Muscle of back (tissue), 3 donors: ENCODE measurements at regions not wholly inside any gene's neighbourhood (a gene's known extent, or its start where the extent isn't known, plus 50 kb on each side); places are given as distances from the start of the nearest gene placed in this dataset.
"Not testable (repeated sequence)": the region's sequence is repeated elsewhere in the genome, so short reads cannot be mapped to it uniquely, and the experiment has no call there.

Experiments used
- DNase-seq, 3 donors: peaks; one replicate each; pipeline versions ENCODE4 v3.0.0 to v3.0.0-alpha.2; 2013

DNA sequence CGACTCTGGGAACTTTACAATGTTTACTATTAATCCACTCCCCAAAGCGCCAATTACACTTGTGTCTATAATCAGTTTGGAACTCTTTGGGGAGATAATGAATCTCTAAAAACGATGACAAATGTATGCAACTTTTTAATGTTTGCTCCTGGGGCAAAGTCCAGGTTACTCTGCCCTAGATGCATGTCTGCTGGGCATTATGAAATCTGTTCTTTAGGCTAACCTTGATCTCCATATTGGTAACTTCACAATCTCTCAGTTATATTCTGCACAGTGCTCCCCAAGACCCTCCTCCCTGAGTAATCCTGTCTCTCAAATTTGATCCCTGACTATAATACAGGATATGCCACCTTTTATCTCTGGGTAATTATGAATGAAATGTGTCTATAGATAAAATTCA, 152.2 kb upstream of the TRPM3 start:
- no peak for DNase-seq

DNA sequence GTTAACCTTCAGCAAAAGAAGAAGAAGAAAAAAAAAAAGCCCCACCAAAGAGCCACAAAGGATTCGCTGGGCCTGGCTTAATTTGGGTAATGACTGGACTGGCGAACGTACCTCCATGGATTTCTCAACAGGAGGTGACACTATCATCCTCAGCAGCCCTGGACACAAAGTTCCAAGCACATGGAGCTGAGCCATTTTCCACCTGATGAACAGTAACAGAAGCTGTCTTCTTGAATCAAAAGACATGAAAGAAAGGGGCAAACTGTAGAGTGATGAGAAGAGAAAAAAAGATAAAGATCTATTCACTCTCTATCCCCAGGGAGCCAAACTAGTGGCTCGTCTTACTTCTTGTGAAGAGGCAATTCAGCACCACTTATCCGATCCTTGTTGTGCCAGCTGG, 150.2 kb upstream of the TRPM3 start:
- DNase-seq: no peak

DNA sequence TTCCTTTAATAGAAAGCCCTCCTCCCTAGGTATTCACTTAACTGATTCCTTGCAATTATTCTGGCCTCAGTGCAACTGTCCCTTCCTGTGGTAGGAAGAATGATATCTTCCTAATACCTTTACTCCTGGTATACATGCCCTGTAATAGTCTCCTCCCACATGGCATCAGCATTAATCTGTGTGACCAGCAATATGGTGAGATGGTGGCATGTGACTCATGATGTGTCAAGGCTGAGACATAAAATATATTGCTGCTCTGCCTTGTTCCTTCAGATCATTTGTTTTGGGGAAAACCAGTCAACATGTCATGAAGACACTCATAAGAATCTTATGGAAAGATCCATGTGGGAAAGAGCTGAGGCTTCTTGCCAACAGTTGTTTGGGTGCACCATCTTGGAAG, 149.1 kb upstream of the TRPM3 start:
- DNase-seq: no peak

DNA sequence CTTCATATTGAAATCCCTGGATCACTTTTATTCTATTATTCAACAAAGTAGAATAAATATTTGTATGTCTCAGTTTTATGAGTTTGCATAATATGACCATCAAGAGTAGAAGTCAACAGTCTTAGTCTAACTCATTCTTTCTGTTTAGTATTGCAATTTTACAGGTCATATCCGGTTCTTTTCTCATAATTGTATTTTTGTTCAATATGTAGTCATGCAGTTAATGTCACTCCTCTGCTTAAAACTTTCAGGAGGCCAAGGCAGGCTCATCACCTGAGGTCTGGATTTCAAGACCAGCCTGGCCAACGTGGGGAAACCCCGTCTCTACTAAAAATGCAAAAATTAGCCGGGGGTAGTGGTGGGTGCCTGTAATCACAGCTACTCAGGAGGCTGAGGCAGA, 148.4 kb upstream of the TRPM3 start:
- DNase-seq: no peak

DNA sequence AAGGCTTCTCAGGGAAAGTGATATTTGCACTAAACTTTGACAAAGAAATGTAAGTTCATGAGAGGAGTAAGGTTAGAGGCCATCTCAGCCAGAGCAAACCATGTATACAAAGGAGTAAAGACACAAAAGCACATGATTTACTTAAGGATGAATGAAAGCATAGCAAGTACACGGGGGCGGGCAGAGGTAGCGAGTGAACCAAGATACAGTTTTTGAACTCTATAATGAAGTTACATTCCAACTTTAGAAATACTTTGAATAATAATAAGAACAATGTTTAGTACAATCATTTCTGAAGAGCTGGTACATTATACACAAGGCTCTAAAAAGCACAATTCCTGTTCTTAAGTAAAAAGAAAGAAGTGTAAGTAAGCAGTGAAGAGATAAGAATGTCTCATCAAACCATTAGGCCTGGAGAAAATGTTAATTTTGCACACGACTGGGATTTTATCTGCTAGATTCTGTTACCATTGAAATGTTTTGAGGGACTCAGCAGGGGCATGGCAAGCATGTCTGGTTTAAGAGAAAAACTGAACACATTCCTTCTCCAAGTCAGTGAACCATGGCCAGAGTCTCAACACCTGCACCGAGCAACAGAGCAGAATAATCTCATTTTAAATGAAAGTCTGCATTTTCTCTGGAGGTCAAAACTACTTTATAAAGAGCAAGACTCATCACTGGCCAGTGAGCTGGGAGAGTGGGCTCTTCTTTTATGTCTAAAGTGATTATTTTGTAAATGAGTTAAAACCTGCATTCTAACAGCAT, 147.6 kb upstream of the TRPM3 start:
- DNase-seq: no peak

DNA sequence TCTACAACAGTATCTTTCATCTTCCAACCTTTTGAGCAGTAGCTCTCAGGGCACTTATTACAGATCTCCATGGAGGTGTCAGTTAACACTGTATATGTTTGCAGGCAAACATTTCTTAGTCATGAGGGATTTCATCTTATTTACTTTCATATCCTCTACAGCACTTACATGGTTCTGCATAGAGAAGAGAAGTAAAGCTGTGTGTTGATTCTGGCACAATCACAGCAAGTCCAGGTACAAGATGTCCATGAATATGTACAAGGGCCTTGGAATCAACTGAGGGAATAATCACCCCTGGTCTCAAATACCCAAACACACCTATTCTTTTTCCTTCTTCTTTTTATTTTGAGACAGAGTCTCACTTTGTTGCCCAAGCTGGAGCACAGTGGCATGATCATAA, 142.0 kb upstream of the TRPM3 start:
- no peak for DNase-seq

DNA sequence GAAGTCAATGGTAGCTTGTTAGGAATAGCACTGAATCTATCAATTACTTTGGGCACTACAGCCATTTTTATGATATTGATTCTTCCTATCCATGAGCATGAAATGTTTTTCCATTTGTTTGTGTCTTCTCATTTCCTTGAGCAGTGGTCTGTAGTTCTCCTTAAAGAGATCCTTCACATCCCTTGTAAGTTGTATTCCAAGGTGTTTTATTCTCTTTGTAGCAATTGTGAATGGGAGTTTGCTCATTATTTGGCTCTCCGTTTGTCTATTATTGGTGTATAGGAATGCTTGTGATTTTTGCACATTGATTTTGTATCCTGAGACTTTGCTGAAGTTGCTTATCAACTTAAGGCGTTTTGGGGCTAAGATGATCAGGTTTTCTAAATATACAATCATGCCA, 139.0 kb upstream of the TRPM3 start:
- not testable (repeated sequence) for DNase-seq

DNA sequence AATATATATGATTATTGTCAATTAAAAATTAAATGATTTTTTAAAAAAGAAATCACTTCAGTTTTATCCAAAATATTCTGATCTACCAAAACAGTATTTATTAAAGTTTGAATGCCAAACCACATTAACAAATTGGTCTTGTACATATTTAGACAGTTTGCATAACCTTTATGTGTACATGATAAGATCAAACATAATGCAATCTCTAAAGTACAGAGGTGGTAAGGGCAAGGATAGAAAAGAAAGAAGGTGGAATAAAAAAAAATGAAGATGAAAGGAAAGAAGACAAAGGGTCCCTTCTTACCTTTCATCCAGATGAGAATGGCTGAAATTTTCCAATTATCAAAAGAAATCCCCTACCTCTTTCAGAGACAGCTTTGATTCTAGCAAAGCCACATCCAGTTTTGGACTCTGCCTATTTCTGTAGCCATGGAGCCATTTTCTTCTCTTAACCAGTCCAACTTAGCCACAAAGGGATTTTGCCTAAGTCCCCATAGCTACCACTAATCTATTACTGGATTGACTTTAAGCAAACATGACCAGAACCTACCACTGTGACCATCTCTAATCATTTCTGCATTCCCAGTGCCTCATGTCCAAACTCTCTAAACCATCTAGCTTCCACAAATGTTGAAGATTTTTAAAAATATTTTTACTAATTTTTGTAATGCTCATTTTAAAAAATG, 133.3 kb upstream of the TRPM3 start:
- DNase-seq: no peak

DNA sequence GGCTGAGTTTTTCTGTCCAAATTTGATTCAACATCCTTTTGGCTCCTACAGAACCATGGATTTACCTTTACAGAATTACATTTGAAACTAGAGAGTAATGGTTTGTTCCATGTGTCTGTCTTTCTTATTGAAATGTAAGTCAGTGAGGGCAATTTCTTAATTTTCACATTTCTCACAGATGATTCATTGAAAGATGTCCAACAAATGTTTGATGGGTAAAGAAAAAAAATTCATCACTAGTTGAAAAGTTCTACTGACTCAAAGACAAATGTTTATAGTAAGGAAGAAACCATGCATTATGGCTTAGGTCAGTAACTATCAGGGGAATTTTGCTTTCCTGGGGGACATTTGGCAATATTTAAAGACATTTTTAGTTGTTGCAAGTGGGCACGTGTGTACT, 131.6 kb upstream of the TRPM3 start:
- DNase-seq: no peak

DNA sequence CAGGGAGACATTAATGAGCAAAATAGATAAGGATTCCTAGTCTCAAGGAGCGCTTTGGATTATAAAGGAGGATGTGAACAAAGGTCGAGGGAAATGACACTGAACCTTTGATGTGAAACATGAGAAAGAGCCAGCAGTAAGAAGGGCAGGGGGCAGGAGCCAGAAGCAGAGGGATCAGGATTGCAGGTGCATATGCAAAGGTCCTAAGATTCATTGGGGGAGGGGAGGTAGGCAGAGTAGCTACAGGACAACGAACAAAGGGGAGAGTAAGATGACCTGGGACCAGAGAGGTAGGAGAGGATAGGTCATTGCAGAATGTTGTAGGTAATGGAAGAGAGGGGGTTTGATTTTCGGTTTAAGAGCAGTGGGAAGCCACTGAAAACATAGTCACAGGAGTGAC, 129.2 kb upstream of the TRPM3 start:
- DNase-seq: no peak

DNA sequence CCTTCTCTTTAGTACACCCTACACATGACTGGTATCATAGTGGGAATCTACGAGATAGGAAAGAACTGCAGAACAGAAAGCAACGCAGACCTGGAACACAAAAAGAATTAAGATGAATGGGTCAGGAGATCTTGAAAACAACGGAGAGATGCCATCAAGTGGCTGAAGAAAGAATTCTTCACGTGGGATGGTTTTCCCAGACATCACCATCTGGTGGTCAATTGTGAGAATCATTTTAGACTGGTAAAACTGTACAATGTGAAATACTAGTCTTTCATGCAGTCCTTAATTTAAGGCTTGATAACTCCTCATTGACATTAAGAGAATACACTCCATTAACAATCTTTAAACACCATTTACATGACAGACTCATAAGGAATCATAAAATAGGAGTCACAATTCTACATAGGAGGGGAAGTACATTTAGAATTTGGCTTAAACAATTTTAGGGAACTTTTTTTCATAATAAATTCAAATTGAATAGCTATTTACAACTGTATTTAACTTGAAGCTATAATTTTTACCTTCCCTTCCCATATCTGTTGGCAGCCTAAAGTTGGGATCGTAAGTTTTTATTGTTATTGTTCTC, 128.4 kb upstream of the TRPM3 start:
- peak; percentile 59 to 81 (median 67) for DNase-seq

DNA sequence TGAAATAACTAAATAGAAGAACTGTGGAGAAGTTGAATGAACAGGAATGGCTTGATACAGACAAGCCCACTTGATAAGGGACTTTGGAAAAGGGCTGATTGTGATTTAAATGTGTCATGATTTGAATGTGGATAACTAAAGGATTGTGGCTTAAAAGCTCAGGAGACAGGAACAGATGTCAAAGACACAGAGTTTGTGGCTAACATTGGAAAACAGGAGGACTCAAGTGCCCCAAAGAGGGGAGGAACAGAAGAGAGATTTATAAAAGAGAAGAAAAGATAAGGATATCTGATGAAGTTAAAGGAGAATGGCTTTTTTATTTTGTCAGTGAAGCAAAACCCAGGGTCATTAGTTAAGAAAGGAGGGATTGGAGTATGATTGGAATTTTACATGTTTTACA, 124.2 kb upstream of the TRPM3 start:
- no peak for DNase-seq

DNA sequence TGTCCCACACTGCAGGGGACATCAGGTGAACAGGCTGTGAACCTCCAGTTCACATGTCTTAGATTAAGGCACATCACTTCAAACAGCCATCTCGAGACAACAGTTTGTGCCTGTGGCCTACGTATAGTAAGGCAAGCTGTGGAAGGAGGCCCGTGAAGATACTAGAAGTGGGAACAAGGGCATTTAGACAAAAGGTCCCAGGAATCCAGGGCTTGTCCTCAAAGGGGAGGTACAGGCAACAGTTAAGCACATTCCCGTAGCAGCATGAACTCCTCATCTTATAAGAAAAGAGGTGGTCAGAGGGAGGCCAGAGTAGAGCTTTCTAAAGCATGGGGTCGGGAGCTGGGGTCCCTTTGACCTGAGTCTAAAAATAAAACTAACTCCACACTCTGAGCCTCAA, 122.5 kb upstream of the TRPM3 start:
- DNase-seq: no peak

DNA sequence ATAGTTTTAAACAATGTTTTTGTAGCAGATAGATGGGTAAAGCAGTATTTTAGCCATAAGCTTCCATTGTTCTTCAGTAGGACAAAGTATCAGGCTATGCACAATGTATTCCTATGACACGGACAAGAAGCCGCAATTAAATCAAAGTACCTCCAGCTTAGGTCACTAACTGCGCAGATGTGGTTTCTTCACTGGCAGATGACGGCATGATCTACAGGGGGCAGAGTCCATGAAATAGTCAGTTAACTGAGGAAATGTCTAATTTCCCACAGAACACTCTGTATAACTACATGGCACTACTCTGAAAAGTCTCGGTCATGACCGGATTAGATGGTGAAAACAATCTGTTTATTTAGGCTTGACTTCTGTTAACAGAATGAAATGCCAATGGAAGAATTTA, 120.7 kb upstream of the TRPM3 start:
- no peak for DNase-seq

DNA sequence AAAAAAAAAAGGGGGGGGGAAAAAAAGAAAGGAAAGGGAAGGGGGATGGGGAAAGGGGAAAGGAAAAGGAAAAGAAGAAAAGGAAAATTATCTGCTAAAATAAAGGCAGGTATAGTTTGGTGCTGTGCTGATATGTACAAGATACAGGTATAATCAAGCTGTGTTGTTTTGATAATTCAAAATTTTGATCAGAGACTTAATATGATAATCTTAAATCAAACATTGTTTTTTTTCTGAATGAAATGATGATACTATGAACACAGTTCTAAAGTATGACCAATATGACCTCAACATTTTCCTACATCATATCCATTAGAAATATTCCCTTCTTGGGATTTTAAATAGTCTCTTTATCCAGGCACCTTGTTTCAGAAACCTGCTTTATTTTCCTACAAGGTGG, 115.6 kb upstream of the TRPM3 start:
- no peak for DNase-seq

DNA sequence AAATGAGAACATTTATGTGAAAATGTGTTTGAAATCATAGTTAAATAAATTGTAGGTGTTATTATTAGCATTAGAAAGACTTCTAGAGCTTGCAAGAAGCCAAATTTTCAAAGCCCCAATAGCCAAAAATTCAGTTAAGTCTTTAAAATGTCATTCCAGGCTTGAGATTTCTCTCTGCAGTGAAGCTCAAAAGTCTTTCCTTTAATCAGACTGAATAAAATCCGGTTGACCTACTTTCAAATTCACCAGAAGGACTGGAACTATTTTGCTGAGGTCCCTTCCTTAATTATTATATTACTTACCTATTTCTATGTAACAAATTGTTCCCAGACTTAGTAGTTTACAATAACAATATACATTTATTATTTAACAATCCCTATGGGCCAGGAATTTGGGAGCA, 112.2 kb upstream of the TRPM3 start:
- DNase-seq: no peak

DNA sequence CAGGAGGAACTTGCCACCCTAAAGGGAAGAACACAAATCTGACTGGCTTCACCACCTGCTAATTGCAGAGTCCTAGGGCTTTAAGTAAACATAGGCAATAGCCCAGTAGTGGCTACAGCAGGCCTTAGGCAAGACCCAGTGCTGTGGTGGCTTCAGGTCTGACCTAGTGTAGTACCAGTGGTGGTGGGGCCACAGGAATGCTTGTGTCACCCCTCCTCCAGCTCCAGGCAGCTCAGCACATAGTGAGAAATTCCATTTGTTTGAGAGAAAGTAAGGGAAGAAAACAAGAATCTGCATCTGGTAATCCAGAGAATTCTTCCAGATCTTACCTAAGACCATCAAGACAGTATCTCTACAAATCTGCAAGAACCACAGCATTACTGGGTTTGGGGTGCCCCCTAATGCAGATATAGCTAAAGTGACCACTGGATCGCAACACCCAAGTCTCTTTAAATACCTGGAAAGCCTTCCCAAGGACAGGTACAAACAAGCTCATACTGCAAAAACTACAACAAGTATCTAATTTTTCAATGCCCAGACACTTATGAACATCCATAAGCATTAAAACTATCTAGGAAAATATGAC, 102.6 kb upstream of the TRPM3 start:
- DNase-seq: peak in 1 of 3 donors; percentile 22

DNA sequence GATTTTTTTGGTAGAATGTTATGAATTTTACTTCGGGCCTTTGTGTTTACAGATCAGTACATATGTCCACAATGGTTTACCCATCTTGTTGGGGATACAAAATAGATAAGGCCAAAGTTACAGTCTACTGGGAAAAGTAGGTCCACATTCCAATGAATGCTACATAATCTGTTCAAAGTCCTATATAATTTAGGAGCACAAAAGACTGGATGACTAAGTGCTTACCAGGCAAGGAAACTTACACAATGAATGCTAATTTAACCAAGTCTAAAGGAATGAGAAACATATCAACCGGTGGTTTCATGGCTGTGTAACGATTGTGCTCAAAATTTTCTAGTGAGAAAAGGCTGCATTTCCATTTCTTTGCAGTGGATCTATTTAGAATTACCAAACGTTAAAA, 97.4 kb upstream of the TRPM3 start:
- DNase-seq: no peak

DNA sequence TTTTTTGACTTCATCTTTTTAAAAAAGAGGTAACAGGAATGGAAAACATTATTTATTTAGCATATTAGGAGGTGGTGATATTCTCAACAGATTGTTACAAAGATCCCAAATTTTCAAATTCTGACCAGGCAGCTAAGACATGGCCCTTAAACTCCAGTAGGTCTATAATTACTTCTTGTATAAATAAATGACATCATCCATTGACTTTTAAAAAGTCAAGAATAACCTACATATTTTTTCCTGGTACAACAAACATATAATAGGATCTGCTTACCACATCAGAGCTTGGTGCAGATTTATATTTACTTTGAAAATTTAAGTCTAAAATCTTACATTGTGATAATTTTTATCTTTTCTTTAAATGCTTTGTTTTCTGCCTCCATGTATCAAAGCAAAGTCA, 92.2 kb upstream of the TRPM3 start:
- DNase-seq: no peak

DNA sequence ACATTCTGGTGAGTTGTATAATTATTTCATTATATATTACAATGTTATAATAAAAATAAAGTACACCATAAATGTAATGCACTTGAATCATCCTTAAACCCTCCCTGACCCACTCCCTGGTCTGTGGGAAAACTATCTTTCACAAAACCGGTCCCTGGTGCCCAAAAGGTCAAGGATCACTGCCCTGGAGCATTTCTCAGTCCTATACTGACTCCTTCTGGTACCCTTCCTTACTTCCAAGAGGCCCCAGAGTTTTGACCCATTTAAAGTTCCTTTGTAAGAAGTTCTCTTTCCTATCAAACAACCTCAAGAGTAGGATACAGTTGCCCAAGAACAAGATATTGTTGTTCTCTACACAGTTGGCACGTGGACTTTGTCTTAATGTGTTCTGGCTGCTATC, 88.9 kb upstream of the TRPM3 start:
- DNase-seq: no peak

DNA sequence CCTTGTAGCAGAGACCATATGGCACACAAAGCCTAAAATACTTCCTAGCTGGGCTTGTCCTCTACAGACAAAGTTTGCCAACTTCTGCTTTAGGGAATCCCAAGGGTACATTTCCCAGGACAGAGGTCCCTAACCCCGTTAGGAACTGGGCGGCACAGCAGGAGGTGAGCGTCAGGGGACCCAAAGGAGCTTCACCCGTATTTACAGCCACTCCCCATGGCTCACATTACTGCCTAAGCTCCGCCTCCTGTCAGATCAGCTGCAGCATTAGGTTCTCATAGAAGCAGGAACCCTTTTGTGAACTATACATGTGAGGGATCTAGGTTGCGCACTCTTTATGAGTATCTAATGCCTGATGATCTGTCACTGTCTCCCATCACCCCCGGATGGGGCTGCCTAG, 88.5 kb upstream of the TRPM3 start:
- no peak for DNase-seq

DNA sequence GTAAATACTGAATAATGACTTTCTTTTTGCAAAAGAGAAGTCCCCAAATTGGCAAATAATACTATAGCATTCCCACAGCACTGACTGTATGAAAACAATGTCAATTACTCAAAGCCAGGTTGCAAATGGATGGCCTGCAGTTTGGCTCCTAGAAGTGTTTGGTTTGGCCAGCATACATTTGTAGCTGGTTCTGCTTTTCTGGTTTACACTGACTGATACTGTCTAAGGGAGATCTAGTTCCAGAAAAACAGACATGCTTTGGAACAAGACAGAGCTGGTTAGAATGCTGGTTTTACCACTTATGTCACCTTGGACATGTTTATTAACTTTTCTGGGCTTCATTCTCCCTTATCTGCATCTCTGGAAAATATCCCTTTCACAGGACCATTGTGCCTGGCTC, 81.5 kb upstream of the TRPM3 start:
- DNase-seq: no peak

DNA sequence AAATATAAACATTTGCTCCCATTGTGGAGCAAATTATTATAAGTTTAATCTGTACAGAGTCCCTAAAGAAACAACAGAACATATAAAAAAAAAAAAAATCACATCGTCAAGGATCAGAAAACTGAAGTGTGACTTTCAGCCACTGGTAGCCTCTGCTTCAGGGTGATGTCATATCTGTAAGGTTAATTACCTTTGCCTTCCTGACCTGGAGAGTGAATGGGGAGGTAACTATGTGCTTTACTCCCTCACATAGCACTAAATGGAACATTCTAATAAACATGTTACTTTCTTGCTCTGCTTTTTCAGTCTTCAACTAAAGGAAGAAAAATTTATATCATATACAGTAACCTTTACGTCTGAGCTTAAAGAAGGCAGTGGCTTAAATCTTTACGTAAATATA, 70.3 kb upstream of the TRPM3 start:
- DNase-seq: no peak
